ENCODE measurements at regions not wholly inside any gene's neighbourhood (a gene's known extent, or its start where the extent isn't known, plus 50 kb on each side); places are given as distances from the start of the nearest gene placed in this dataset.
"Not testable (repeated sequence)": the region's sequence is repeated elsewhere in the genome, so short reads cannot be mapped to it uniquely, and the experiment has no call there.

- TF ChIP-seq CTCF (IDR thresholded peaks at IDR 0.05 in 4 of 5, conservative IDR thresholded peaks at IDR 0.05 in 1 of 5); POLR2A (IDR thresholded peaks at IDR 0.05): not testable (repeated sequence)
These were observed 254.8 kb upstream of the DPP6 start for GRCh38 chr7:153797363-153797762.

Data from gastrocnemius medialis (tissue), 4 donors.